B cell (primary cell): ENCODE measurements at regions not wholly inside any gene's neighbourhood (a gene's known extent, or its start where the extent isn't known, plus 50 kb on each side); places are given as distances from the start of the nearest gene placed in this dataset.

Experiments used
- ATAC-seq: fragments of 200-7000 bp; cut with Tn5 transposase; one replicate; pipeline ENCODE4 v1.10.0; 2021; ENCODE audit warnings: low read depth, mild to moderate bottlenecking, moderate number of reproducible peaks, moderate library complexity
- CTCF ChIA-PET: fragments of 350-600 bp; sonication (Branson Sonifier 250); formaldehyde crosslinking; loops from one replicate; lab custom pipeline; 2021; ENCODE audit warnings: antibody characterized with exemption, inconsistent platforms; lab: Charles Lee
- POLR2A ChIA-PET: fragments of 350-600 bp; sonication (Branson Sonifier 250); formaldehyde crosslinking; loops from one replicate; lab custom pipeline; 2021; ENCODE audit warnings: antibody characterized with exemption; lab: Charles Lee
- DNase-seq: peaks from one replicate; pipeline ENCODE4 v3.0.0; 2013
- H2AFZ ChIP-seq: 2 replicates; pipeline ENCODE4 v1.6.1; 2012; ENCODE audit warnings: mild to moderate bottlenecking, low read depth, low read length; ENCODE audit not compliant: insufficient read depth, poor library complexity, severe bottlenecking
- H3K27ac ChIP-seq, 2 donors: 1 replicate in 1 of 2; 2 replicates in 1 of 2; pipeline ENCODE4 v1.5.1; 2012 to 2013; ENCODE audit warnings: low read length in 2 of 2, mild to moderate bottlenecking in 2 of 2, moderate library complexity in 1 of 2
- H3K27me3 ChIP-seq, 4 experiments: fragments of 200-600 bp in 1 of 4; sonication (generic) in 1 of 4; replicated peaks in 1 of 4; 1 replicate in 2 of 4; 2 replicates in 2 of 4; pipeline versions ENCODE4 v1.6.1 to v1.7.0; 2013 to 2016; ENCODE audit warnings: low read length in 3 of 4, mild to moderate bottlenecking in 2 of 4, mixed read lengths in 1 of 4, moderate library complexity in 1 of 4; ENCODE audit not compliant: insufficient read depth in 4 of 4, control insufficient read depth in 3 of 4; ENCODE audit errors: control extremely low read depth in 1 of 4
- H3K36me3 ChIP-seq, 2 experiments: replicated peaks in 1 of 2; 1 replicate in 1 of 2; 2 replicates in 1 of 2; pipeline versions ENCODE4 v1.6.1 to v1.7.1; 2013; ENCODE audit warnings: low read length in 1 of 2; ENCODE audit not compliant: insufficient read depth in 2 of 2, control insufficient read depth in 1 of 2; ENCODE audit errors: control extremely low read depth in 1 of 2, extremely low read depth in 1 of 2
- H3K4me1 ChIP-seq, 2 donors: fragments of 200-600 bp in 1 of 2; sonication (generic) in 1 of 2; 1 replicate in 1 of 2; 2 replicates in 1 of 2; pipeline versions ENCODE4 v1.5.1 to v1.6.1; 2013 to 2017; ENCODE audit warnings: low read length in 2 of 2; ENCODE audit not compliant: control insufficient read depth in 2 of 2, insufficient read depth in 2 of 2
- H3K4me2 ChIP-seq: replicated peaks from 2 replicates; pipeline ENCODE3; 2012; ENCODE audit warnings: mild to moderate bottlenecking, low read depth, low read length; ENCODE audit not compliant: poor library complexity, severe bottlenecking
- H3K4me3 ChIP-seq, 5 experiments: fragments of 200-600 bp in 1 of 5; sonication (generic) in 1 of 5; 1 replicate in 3 of 5; 2 replicates in 2 of 5; pipeline versions ENCODE4 v1.5.1 to v1.7.0; 2011 to 2016; ENCODE audit warnings: low read length in 4 of 5, mild to moderate bottlenecking in 4 of 5, low read depth in 2 of 5, control low read depth in 1 of 5, moderate library complexity in 1 of 5; ENCODE audit not compliant: insufficient read depth in 1 of 5; ENCODE audit errors: control extremely low read depth in 1 of 5, extremely low read depth in 1 of 5
- H3K79me2 ChIP-seq: fragments of 200-600 bp; sonication (generic); one replicate; pipeline ENCODE4 v1.6.0; 2016; ENCODE audit warnings: low read length; ENCODE audit not compliant: control insufficient read depth, insufficient read depth
- H3K9ac ChIP-seq: fragments of 200-600 bp; sonication (generic); 2 replicates; pipeline ENCODE4 v1.6.1; 2017; ENCODE audit warnings: mild to moderate bottlenecking, low read length, moderate library complexity
- H3K9me3 ChIP-seq, 3 donors: one replicate each; pipeline versions ENCODE4 v1.6.1 to v1.7.1; 2013; ENCODE audit warnings: low read length in 2 of 3; ENCODE audit not compliant: control insufficient read depth in 2 of 3, insufficient read depth in 1 of 3; ENCODE audit errors: control extremely low read depth in 1 of 3
- H4K20me1 ChIP-seq: 2 replicates; pipeline ENCODE4 v1.6.0; 2012; ENCODE audit warnings: mild to moderate bottlenecking, low read length; ENCODE audit not compliant: insufficient read depth, control insufficient read depth, poor library complexity, severe bottlenecking
- H3K27ac Mint-ChIP-seq: one replicate; pipeline ENCODE4 v1.8.0; 2021; ENCODE audit warnings: mixed read lengths
- H3K27me3 Mint-ChIP-seq: one replicate; pipeline ENCODE4 v1.8.0; 2021; ENCODE audit warnings: mixed read lengths
- H3K4me1 Mint-ChIP-seq: one replicate; pipeline ENCODE4 v1.8.0; 2021; ENCODE audit warnings: mixed read lengths
- H3K4me3 Mint-ChIP-seq: one replicate; pipeline ENCODE4 v1.8.0; 2021; ENCODE audit warnings: mixed read lengths
- H3K9me3 Mint-ChIP-seq: one replicate; pipeline ENCODE4 v1.8.0; 2022; ENCODE audit warnings: mixed read lengths; ENCODE audit not compliant: insufficient read depth
- EZH2 ChIP-seq: IDR thresholded peaks from 2 replicates; pipeline ENCODE4 v1.6.1; 2012; ENCODE audit warnings: borderline replicate concordance, low read depth, mild to moderate bottlenecking, moderate library complexity, low read length; ENCODE audit not compliant: insufficient read depth, poor library complexity, severe bottlenecking
- WGBS: methylation state at CpG from one replicate; pipeline ENCODE4 v1.1.5; 2013; ENCODE audit warnings: missing lambda C conversion rate; ENCODE audit not compliant: insufficient coverage; 5-methylcytosine and 5-hydroxymethylcytosine counted together
- intact Hi-C: fragments of 100-400 bp; cut with micrococcal nuclease; formaldehyde crosslinking; loops from one replicate; pipeline ENCODE4 v1.10.0; 2022
- TF ChIP-seq, protein P1 (sequence below): fragments of 200-600 bp; IDR thresholded peaks from one replicate; pipeline ENCODE4 v1.8.0; 2022; ENCODE audit warnings: antibody characterized with exemption, mild to moderate bottlenecking

DNA sequence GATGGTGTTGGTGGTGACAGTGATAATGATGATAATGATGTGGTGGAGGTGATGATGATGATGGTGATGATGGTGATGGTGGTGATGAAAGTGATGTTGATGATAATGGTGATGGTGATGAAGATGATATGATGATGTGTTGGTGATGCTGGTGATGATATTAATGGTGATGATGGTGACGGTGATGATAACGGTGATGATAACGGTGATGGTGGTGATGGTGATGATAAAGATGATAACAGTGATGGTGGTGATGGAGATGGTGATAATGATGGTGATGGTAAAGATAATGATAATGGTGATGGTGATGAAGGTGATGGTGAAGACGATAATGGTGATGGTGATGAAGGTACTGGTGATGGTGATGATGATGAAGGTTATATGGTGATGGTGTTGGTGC, 76.6 kb downstream of the UNCX start:
- Histone ChIP-seq H3K36me3 (no peaks in the 10 kb centered on the region), H4K20me1 (no peaks in the 10 kb centered on the region), H3K27ac (no peak overlapping the region), H3K4me1 (no peaks in the 10 kb centered on the region), H3K27me3 (no peaks in the 10 kb centered on the region), H2AFZ (no peak overlapping the region), H3K4me3 (no peak overlapping the region), H3K79me2 (no peaks in the 10 kb centered on the region), H3K9me3 (peaks cover 0 to 8% (median 0%) of the 10 kb centered on the region in 3 donors), H3K9ac (no peak overlapping the region), H3K4me2 (no peak overlapping the region)
- Mint-ChIP-seq H3K27me3 (no peaks in the 10 kb centered on the region), H3K4me3 (no peak overlapping the region), H3K27ac (no peak overlapping the region), H3K4me1 (no peaks in the 10 kb centered on the region), H3K9me3 (no peaks in the 10 kb centered on the region)
- no peak for ATAC-seq
- DNase-seq, result no peak
- ChIA-PET POLR2A (no interaction called here), CTCF (no interaction called here)
- 98% methylated on average over 4 of the region's 4 CpGs for WGBS
- intact Hi-C loops, result no loop called here
- TF ChIP-seq, protein P1, sequence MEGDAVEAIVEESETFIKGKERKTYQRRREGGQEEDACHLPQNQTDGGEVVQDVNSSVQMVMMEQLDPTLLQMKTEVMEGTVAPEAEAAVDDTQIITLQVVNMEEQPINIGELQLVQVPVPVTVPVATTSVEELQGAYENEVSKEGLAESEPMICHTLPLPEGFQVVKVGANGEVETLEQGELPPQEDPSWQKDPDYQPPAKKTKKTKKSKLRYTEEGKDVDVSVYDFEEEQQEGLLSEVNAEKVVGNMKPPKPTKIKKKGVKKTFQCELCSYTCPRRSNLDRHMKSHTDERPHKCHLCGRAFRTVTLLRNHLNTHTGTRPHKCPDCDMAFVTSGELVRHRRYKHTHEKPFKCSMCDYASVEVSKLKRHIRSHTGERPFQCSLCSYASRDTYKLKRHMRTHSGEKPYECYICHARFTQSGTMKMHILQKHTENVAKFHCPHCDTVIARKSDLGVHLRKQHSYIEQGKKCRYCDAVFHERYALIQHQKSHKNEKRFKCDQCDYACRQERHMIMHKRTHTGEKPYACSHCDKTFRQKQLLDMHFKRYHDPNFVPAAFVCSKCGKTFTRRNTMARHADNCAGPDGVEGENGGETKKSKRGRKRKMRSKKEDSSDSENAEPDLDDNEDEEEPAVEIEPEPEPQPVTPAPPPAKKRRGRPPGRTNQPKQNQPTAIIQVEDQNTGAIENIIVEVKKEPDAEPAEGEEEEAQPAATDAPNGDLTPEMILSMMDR, result no peak
- TF ChIP-seq EZH2, result no peak

DNA sequence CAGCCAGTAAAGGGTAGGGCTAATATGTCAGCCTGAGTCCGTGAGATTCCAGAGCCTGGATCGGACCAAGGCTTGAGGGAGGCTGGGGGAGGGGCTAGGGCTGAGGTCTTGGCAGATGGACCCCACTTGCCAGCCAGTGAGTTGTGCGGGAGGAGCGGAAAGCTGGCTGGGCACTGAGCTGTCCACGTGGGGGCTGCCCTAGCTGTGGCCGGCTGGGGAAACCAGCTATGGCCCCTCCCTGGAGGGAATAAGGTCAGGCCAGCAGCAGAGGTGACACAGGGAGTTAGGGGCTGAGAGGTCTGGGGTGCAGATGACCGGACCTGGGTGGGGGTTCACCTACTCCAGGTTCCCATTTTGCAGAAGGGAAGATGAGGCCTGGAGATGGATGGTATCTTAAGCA, 77.3 kb downstream of the UNCX start:
- no peak overlapping the region for H2AFZ ChIP-seq
- ATAC-seq (no peak), DNase-seq (no peak)
- peaks cover 0 to 8% (median 0%) of the 10 kb centered on the region in 3 donors for H3K9me3 ChIP-seq
- no peaks in the 10 kb centered on the region for H3K4me1 ChIP-seq
- Mint-ChIP-seq H3K4me3 (no peak overlapping the region), H3K27ac (no peak overlapping the region), H3K4me1 (no peaks in the 10 kb centered on the region), H3K9me3 (no peaks in the 10 kb centered on the region), H3K27me3 (no peaks in the 10 kb centered on the region)
- intact Hi-C loops, result no loop called here
- H3K4me2 ChIP-seq, result no peak overlapping the region
- 90% methylated on average over 6 of the region's 7 CpGs for WGBS
- TF ChIP-seq EZH2, result no peak
- TF ChIP-seq, protein P1, result no peak
- no peak overlapping the region for H3K27ac ChIP-seq
- ChIA-PET POLR2A (no interaction called here), CTCF (no interaction called here)
- no peak overlapping the region for H3K4me3 ChIP-seq
- H3K36me3 ChIP-seq, result no peaks in the 10 kb centered on the region
- no peaks in the 10 kb centered on the region for H4K20me1 ChIP-seq
- no peaks in the 10 kb centered on the region for H3K79me2 ChIP-seq
- H3K9ac ChIP-seq, result no peak overlapping the region
- H3K27me3 ChIP-seq, result no peaks in the 10 kb centered on the region
